Breast epithelium (tissue), 3 donors: ENCODE measurements at regions not wholly inside any gene's neighbourhood (a gene's known extent, or its start where the extent isn't known, plus 50 kb on each side); places are given as distances from the start of the nearest gene placed in this dataset.

Experiments
- POLR2A ChIP-seq: fragments of 450-650 bp; IDR thresholded peaks from one replicate; pipeline ENCODE4 v1.6.1; 2016; ENCODE audit warnings: antibody characterized with exemption, mild to moderate bottlenecking, moderate library complexity
- POLR2AphosphoS5 ChIP-seq, 3 donors: sonication (generic); formaldehyde crosslinking; IDR thresholded peaks; one replicate each; pipeline ENCODE4 v1.6.1; 2017; ENCODE audit warnings: antibody characterized with exemption in 3 of 3
- TF ChIP-seq, protein P1 (sequence below), 3 donors: fragments of 450-650 bp; IDR thresholded peaks; one replicate each; pipeline ENCODE4 v1.5.1; 2016 to 2017; ENCODE audit warnings: antibody characterized with exemption in 3 of 3, mild to moderate bottlenecking in 3 of 3, moderate library complexity in 3 of 3

- TF ChIP-seq, protein P1, sequence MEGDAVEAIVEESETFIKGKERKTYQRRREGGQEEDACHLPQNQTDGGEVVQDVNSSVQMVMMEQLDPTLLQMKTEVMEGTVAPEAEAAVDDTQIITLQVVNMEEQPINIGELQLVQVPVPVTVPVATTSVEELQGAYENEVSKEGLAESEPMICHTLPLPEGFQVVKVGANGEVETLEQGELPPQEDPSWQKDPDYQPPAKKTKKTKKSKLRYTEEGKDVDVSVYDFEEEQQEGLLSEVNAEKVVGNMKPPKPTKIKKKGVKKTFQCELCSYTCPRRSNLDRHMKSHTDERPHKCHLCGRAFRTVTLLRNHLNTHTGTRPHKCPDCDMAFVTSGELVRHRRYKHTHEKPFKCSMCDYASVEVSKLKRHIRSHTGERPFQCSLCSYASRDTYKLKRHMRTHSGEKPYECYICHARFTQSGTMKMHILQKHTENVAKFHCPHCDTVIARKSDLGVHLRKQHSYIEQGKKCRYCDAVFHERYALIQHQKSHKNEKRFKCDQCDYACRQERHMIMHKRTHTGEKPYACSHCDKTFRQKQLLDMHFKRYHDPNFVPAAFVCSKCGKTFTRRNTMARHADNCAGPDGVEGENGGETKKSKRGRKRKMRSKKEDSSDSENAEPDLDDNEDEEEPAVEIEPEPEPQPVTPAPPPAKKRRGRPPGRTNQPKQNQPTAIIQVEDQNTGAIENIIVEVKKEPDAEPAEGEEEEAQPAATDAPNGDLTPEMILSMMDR (IDR thresholded peaks at IDR 0.05), result no peak
- TF ChIP-seq POLR2AphosphoS5 (IDR thresholded peaks at IDR 0.05), result no peak
- no peak for TF ChIP-seq POLR2A
Measured at GRCh38 chr3:110767838-110768237, 303.8 kb upstream of the NECTIN3 start.
